H1 (cell line): ENCODE measurements at regions not wholly inside any gene's neighbourhood (a gene's known extent, or its start where the extent isn't known, plus 50 kb on each side); places are given as distances from the start of the nearest gene placed in this dataset.

Source experiments
- CTCF ChIA-PET: fragments of 300-600 bp; sonication (Branson Sonifier 250); formaldehyde crosslinking; loops from one replicate; lab custom pipeline; 2021; ENCODE audit not compliant: partially characterized antibody; lab: Charles Lee
- POLR2A ChIA-PET: fragments of 300-600 bp; sonication (Branson Sonifier 250); formaldehyde crosslinking; loops from one replicate; lab custom pipeline; 2021; ENCODE audit warnings: inconsistent platforms; ENCODE audit not compliant: partially characterized antibody; lab: Charles Lee
- DNase-seq, 2 experiments: peaks; one replicate each; pipeline versions ENCODE4 v3.0.0 to v3.0.0-alpha.2; 2010 to 2022; ENCODE audit warnings: low spot score in 2 of 2, low read depth in 1 of 2, mixed read lengths in 1 of 2
- FAIRE-seq: peaks from 2 replicates; lab custom pipeline; 2011; peaks lifted over from hg19 to GRCh38; lab: Jason Lieb, UNC
- H2AFZ ChIP-seq: 2 replicates; pipeline ENCODE4 v1.8.1; 2012; ENCODE audit warnings: low read length, inconsistent platforms
- H2AK5ac ChIP-seq: 2 replicates; pipeline ENCODE4 v1.6.1; 2013; ENCODE audit warnings: low read depth, low read length
- H2BK120ac ChIP-seq: replicated peaks from 2 replicates; pipeline ENCODE3; 2013; ENCODE audit warnings: low read depth, low read length, inconsistent platforms
- H2BK12ac ChIP-seq: 2 replicates; pipeline ENCODE4 v1.6.1; 2013; ENCODE audit warnings: low read depth, low read length
- H2BK15ac ChIP-seq: 2 replicates; pipeline ENCODE4 v1.6.1; 2013; ENCODE audit warnings: low read length
- H2BK20ac ChIP-seq: 2 replicates; pipeline ENCODE4 v1.6.1; 2013; ENCODE audit warnings: low read length
- H2BK5ac ChIP-seq: 2 replicates; pipeline ENCODE4 v1.6.1; 2013; ENCODE audit warnings: low read depth, low read length
- H3K14ac ChIP-seq: 2 replicates; pipeline ENCODE4 v1.6.1; 2013; ENCODE audit warnings: inconsistent platforms; ENCODE audit not compliant: insufficient read length
- H3K18ac ChIP-seq: 2 replicates; pipeline ENCODE4 v1.6.1; 2013; ENCODE audit warnings: low read length; ENCODE audit errors: extremely low read depth
- H3K23ac ChIP-seq: 2 replicates; pipeline ENCODE4 v1.6.1; 2013; ENCODE audit warnings: inconsistent platforms; ENCODE audit not compliant: insufficient read length
- H3K23me2 ChIP-seq: 2 replicates; pipeline ENCODE4 v1.6.1; 2013; ENCODE audit warnings: low read depth, low read length
- H3K27ac ChIP-seq: 2 replicates; pipeline ENCODE4 v1.6.1; 2011; ENCODE audit warnings: low read depth, low read length, inconsistent platforms
- H3K27me3 ChIP-seq, 4 experiments: replicated peaks in 1 of 4; 1 replicate in 1 of 4; 2 replicates in 3 of 4; pipeline versions ENCODE4 v1.6.1 to v1.8.1; 2011 to 2013; ENCODE audit warnings: low read length in 3 of 4, mild to moderate bottlenecking in 3 of 4, inconsistent platforms in 2 of 4, mixed read lengths in 2 of 4, moderate library complexity in 1 of 4; ENCODE audit not compliant: control insufficient read depth in 3 of 4, insufficient read depth in 3 of 4; ENCODE audit errors: extremely low read depth in 1 of 4
- H3K36me3 ChIP-seq, 4 experiments: 2 replicates each; pipeline versions ENCODE4 v1.6.1 to v1.8.1; 2011 to 2013; ENCODE audit warnings: mild to moderate bottlenecking in 4 of 4, low read length in 3 of 4, moderate library complexity in 2 of 4, control low read depth in 1 of 4, inconsistent platforms in 1 of 4; ENCODE audit not compliant: insufficient read depth in 4 of 4, control insufficient read depth in 2 of 4
- H3K4ac ChIP-seq: replicated peaks from 2 replicates; pipeline ENCODE3; 2013; ENCODE audit warnings: low read length, low read depth, mixed read lengths, inconsistent platforms; ENCODE audit not compliant: insufficient read length
- H3K4me1 ChIP-seq, 4 experiments: replicated peaks in 1 of 4; 1 replicate in 1 of 4; 2 replicates in 3 of 4; pipeline versions ENCODE4 v1.6.1 to v1.8.1; 2011 to 2013; ENCODE audit warnings: low read length in 3 of 4, inconsistent platforms in 2 of 4, mixed read lengths in 1 of 4; ENCODE audit not compliant: insufficient read depth in 4 of 4, control insufficient read depth in 3 of 4
- H3K4me2 ChIP-seq, 2 experiments: 2 replicates each; pipeline versions ENCODE4 v1.6.1 to v1.8.1; 2011 to 2013; ENCODE audit warnings: low read depth in 2 of 2, low read length in 2 of 2, control low read depth in 1 of 2, inconsistent platforms in 1 of 2, mild to moderate bottlenecking in 1 of 2; ENCODE audit not compliant: insufficient read depth in 1 of 2
- H3K4me3 ChIP-seq, 4 experiments: fragments of 200-600, 300-600 bp in 1 of 4; sonication (generic), shearing (Covaris generic), sonication (Bioruptor Twin) in 1 of 4; 2 replicates each; pipeline versions ENCODE4 v1.5.1 to v1.8.1; 2011 to 2016; ENCODE audit warnings: low read length in 4 of 4, low read depth in 3 of 4, control low read depth in 2 of 4, inconsistent platforms in 2 of 4, mild to moderate bottlenecking in 2 of 4, mixed read lengths in 1 of 4, moderate library complexity in 1 of 4; ENCODE audit not compliant: insufficient read depth in 2 of 4; ENCODE audit errors: extremely low read depth in 1 of 4
- H3K56ac ChIP-seq: replicated peaks from 2 replicates; pipeline ENCODE3; 2013; ENCODE audit warnings: low read depth, mild to moderate bottlenecking, mixed read lengths, low read length, inconsistent platforms; ENCODE audit not compliant: insufficient read length
- H3K79me1 ChIP-seq: 2 replicates; pipeline ENCODE4 v1.6.1; 2013; ENCODE audit warnings: low read depth, low read length, control low read depth
- H3K79me2 ChIP-seq, 2 experiments: 2 replicates each; pipeline versions ENCODE4 v1.6.1 to v1.8.1; 2012 to 2013; ENCODE audit warnings: low read length in 2 of 2, mild to moderate bottlenecking in 2 of 2, inconsistent platforms in 1 of 2; ENCODE audit not compliant: insufficient read depth in 2 of 2, control insufficient read depth in 1 of 2
- H3K9ac ChIP-seq, 4 experiments: replicated peaks in 1 of 4; 1 replicate in 1 of 4; 2 replicates in 3 of 4; pipeline versions ENCODE4 v1.6.1 to v1.8.1; 2011 to 2013; ENCODE audit warnings: low read depth in 3 of 4, low read length in 3 of 4, control low read depth in 2 of 4, mild to moderate bottlenecking in 2 of 4, moderate library complexity in 2 of 4, inconsistent platforms in 1 of 4; ENCODE audit errors: extremely low read depth in 1 of 4
- H3K9me3 ChIP-seq, 2 experiments: 2 replicates each; pipeline versions ENCODE4 v1.6.1 to v1.8.1; 2012 to 2013; ENCODE audit warnings: mild to moderate bottlenecking in 2 of 2, moderate library complexity in 2 of 2, control low read depth in 1 of 2, inconsistent platforms in 1 of 2, low read depth in 1 of 2, low read length in 1 of 2, mixed read lengths in 1 of 2; ENCODE audit not compliant: insufficient read depth in 2 of 2
- H4K20me1 ChIP-seq, 2 experiments: replicated peaks in 1 of 2; 2 replicates each; pipeline versions ENCODE3 to v1.8.1; 2011 to 2013; ENCODE audit warnings: inconsistent platforms in 2 of 2, low read length in 2 of 2, mild to moderate bottlenecking in 1 of 2; ENCODE audit not compliant: insufficient read depth in 2 of 2, control insufficient read depth in 1 of 2
- H4K5ac ChIP-seq: 2 replicates; pipeline ENCODE4 v1.6.1; 2013; ENCODE audit warnings: low read length, low read depth, mixed read lengths, inconsistent platforms; ENCODE audit not compliant: insufficient read length
- H4K8ac ChIP-seq: 2 replicates; pipeline ENCODE4 v1.8.0; 2013; ENCODE audit warnings: mild to moderate bottlenecking, moderate library complexity, low read length, inconsistent platforms; ENCODE audit not compliant: insufficient read depth; ENCODE audit errors: extremely low read depth
- H4K91ac ChIP-seq: replicated peaks from 2 replicates; pipeline ENCODE3; 2013; ENCODE audit warnings: low read length, mixed read lengths, inconsistent platforms; ENCODE audit not compliant: insufficient read length
- BACH1 ChIP-seq: IDR thresholded peaks from 2 replicates; pipeline ENCODE4 v1.6.1; 2012; ENCODE audit warnings: low read length, improper control_type of control experiment
- BCL11A ChIP-seq, 2 experiments: IDR thresholded peaks; one replicate each; pipeline ENCODE4 v1.6.1; 2011; ENCODE audit warnings: low read depth in 2 of 2, low read length in 2 of 2, mild to moderate bottlenecking in 2 of 2
- CREB1 ChIP-seq: IDR thresholded peaks from 2 replicates; pipeline ENCODE4 v1.6.1; 2012; ENCODE audit warnings: inconsistent platforms
- CTBP2 ChIP-seq: IDR thresholded peaks from 2 replicates; pipeline ENCODE4 v1.7.0; 2011; ENCODE audit warnings: borderline replicate concordance, mild to moderate bottlenecking, moderate library complexity, mixed read lengths, low read length; ENCODE audit not compliant: insufficient read depth, insufficient read length
- EGR1 ChIP-seq: IDR thresholded peaks from 2 replicates; pipeline ENCODE4 v1.6.1; 2011; ENCODE audit warnings: low read depth, low read length, borderline replicate concordance
- EP300 ChIP-seq, 2 experiments: IDR thresholded peaks; 1 replicate in 1 of 2; 2 replicates in 1 of 2; pipeline ENCODE4 v1.6.1; 2011 to 2012; ENCODE audit warnings: low read depth in 2 of 2, low read length in 2 of 2, mild to moderate bottlenecking in 2 of 2, borderline replicate concordance in 1 of 2, inconsistent platforms in 1 of 2, moderate library complexity in 1 of 2
- MAFK ChIP-seq: IDR thresholded peaks from 2 replicates; pipeline ENCODE4 v1.6.1; 2012; ENCODE audit warnings: low read depth, mild to moderate bottlenecking, improper control_type of control experiment, low read length
- NANOG ChIP-seq: IDR thresholded peaks from 2 replicates; pipeline ENCODE4 v1.6.1; 2011; ENCODE audit warnings: low read length, low read depth, mild to moderate bottlenecking, inconsistent platforms; ENCODE audit not compliant: insufficient read depth, poor library complexity, severe bottlenecking
- TBP ChIP-seq: IDR thresholded peaks from 2 replicates; pipeline ENCODE4 v1.6.1; 2011; ENCODE audit warnings: low read depth, low read length, improper control_type of control experiment
- TF ChIP-seq, protein P1 (sequence below): IDR thresholded peaks from 2 replicates; pipeline ENCODE4 v1.6.1; 2012; ENCODE audit warnings: low read length, inconsistent platforms
- TF ChIP-seq, protein P2 (sequence below), 3 experiments: IDR thresholded peaks; 1 replicate in 2 of 3; 2 replicates in 1 of 3; pipeline versions ENCODE4 v1.5.1 to v1.6.1; 2011; ENCODE audit warnings: low read length in 3 of 3, mild to moderate bottlenecking in 3 of 3, inconsistent platforms in 2 of 3, low read depth in 1 of 3, moderate library complexity in 1 of 3; ENCODE audit not compliant: insufficient read depth in 1 of 3; ENCODE audit errors: control extremely low read depth in 1 of 3

DNA sequence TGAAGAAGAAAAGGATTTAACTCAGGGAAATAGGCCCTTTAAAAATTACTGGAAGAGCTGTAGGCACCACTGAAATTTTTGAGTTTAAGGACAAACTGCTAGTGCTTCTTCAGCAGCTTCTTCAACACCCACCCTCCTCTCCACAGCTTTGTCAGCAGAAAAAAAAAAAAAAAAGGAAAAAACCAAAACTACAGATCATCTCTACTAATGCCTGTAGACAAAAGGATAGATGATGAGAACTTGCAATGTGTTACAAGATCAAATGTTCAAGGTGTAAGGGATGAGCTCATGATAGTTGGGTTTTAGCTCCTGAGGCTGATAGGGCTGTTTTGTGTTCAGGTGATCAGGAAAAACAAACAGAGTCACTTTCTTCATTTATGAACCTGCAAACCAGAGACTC lies 55.2 kb upstream of the PREP start:
- Histone ChIP-seq H2AK5ac (no peak overlapping the region), H3K18ac (no peak overlapping the region), H2BK12ac (no peak overlapping the region), H3K14ac (no peak overlapping the region), H2BK5ac (no peak overlapping the region), H3K27me3 (no peaks in the 10 kb centered on the region), H3K79me1 (no peaks in the 10 kb centered on the region), H3K4me1 (0 out of 7 replicates have a peak, but pooled peaks cover 0 to 2% (median 0%) of the 10 kb centered on the region in 4 experiments), H3K56ac (no peak overlapping the region), H3K79me2 (no peaks in the 10 kb centered on the region), H4K91ac (no peak overlapping the region), H4K5ac (no peak overlapping the region), H2BK120ac (no peak overlapping the region), H3K4me3 (no peak overlapping the region), H3K9ac (no peak overlapping the region), H3K27ac (no peak overlapping the region), H3K23me2 (no peaks in the 10 kb centered on the region), H2AFZ (no peak overlapping the region), H3K4ac (no peak overlapping the region), H4K20me1 (no peaks in the 10 kb centered on the region), H3K9me3 (no peaks in the 10 kb centered on the region), H4K8ac (no peak overlapping the region), H3K36me3 (no peaks in the 10 kb centered on the region), H2BK20ac (no peak overlapping the region), H2BK15ac (no peak overlapping the region), H3K4me2 (no peak overlapping the region), H3K23ac (no peak overlapping the region)
- FAIRE-seq (no peak), DNase-seq (no peak)
- CTCF ChIA-PET, result interaction anchor here (0.5 to 0.9 kb wide), 3 partner anchors 9 to 70 kb away, joined by 4 to 5 read pairs (median 4); no protein-coding TSS in a partner anchor
- POLR2A ChIA-PET, result no interaction called here
- TF ChIP-seq EGR1 (no peak), BACH1 (no peak), MAFK (no peak), TBP (no peak), BCL11A (IDR thresholded peaks at IDR 0.05; ENCODE audit: low read depth in 2 of 2, low read length in 2 of 2) (no peak), EP300 (IDR thresholded peaks at IDR 0.05; ENCODE audit: borderline replicate concordance in 1 of 2, low read depth in 2 of 2, low read length in 2 of 2) (no peak), NANOG (no peak), CTBP2 (no peak), CREB1 (no peak)
- TF ChIP-seq, protein P1, sequence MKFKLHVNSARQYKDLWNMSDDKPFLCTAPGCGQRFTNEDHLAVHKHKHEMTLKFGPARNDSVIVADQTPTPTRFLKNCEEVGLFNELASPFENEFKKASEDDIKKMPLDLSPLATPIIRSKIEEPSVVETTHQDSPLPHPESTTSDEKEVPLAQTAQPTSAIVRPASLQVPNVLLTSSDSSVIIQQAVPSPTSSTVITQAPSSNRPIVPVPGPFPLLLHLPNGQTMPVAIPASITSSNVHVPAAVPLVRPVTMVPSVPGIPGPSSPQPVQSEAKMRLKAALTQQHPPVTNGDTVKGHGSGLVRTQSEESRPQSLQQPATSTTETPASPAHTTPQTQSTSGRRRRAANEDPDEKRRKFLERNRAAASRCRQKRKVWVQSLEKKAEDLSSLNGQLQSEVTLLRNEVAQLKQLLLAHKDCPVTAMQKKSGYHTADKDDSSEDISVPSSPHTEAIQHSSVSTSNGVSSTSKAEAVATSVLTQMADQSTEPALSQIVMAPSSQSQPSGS, result no peak
- TF ChIP-seq, protein P2, sequence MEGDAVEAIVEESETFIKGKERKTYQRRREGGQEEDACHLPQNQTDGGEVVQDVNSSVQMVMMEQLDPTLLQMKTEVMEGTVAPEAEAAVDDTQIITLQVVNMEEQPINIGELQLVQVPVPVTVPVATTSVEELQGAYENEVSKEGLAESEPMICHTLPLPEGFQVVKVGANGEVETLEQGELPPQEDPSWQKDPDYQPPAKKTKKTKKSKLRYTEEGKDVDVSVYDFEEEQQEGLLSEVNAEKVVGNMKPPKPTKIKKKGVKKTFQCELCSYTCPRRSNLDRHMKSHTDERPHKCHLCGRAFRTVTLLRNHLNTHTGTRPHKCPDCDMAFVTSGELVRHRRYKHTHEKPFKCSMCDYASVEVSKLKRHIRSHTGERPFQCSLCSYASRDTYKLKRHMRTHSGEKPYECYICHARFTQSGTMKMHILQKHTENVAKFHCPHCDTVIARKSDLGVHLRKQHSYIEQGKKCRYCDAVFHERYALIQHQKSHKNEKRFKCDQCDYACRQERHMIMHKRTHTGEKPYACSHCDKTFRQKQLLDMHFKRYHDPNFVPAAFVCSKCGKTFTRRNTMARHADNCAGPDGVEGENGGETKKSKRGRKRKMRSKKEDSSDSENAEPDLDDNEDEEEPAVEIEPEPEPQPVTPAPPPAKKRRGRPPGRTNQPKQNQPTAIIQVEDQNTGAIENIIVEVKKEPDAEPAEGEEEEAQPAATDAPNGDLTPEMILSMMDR (IDR thresholded peaks at IDR 0.05; ENCODE audit: control extremely low read depth in 1 of 3, insufficient read depth in 1 of 3, low read depth in 1 of 3, low read length in 3 of 3), result no peak
